ENCODE measurements at regions not wholly inside any gene's neighbourhood (a gene's known extent, or its start where the extent isn't known, plus 50 kb on each side); places are given as distances from the start of the nearest gene placed in this dataset.

DNA sequence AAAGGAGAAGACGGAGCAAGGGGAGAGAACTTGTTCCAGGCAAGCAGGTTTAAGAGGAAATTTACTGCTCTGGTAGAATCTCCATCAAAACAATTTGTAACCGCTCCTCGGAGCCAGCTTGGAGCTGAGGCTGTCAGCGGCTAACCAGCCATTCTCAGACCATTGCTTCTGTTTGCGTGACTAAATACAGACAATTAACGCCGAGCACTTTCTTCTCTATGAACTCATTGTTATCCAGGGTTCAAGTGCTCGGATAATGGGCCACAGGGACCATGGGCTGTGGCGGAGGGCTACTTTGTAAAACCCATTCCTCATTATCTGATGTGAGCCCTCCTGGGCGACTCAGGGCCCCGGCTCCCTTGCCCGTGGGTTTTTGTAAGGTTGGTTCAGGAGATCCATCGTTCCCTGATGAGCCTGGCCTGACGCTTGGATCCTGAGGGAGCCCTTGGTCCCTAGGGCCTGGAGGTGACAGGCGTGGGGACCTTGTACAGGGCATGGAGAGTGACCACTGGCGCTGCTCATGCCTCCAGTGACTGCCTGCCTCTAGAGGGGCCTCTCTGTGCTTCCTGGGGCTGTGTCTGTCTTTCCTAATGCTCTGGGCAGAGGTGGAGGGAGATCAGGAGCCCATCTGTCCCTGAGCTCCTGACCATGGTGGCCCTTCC is 61.5 kb upstream of the ZNF536 start:
- no peak overlapping the region for H3K27ac ChIP-seq (ENCODE audit: low read depth, low read length)
- ChIA-PET CTCF (ENCODE audit: partially characterized antibody) (no interaction called here), POLR2A (ENCODE audit: partially characterized antibody) (no interaction called here)
- Mint-ChIP-seq H3K4me3 (no peak overlapping the region), H3K9me3 (peaks cover 0 to 8% (median 0%) of the 10 kb centered on the region in 8 donors), H3K4me1 (no peaks in the 10 kb centered on the region), H3K36me3 (no peaks in the 10 kb centered on the region), H3K27ac (no peak overlapping the region), H3K27me3 (peaks cover 0 to 2% of the 10 kb centered on the region in 2 donors)
- H3K27me3 ChIP-seq (ENCODE audit: insufficient read depth, low read length) = no peaks in the 10 kb centered on the region
- H3K9me3 ChIP-seq (ENCODE audit: control insufficient read depth in 1 of 2, low read length in 2 of 2) = no peaks in the 10 kb centered on the region
- no peak overlapping the region for H3K4me3 ChIP-seq (ENCODE audit: low read length in 2 of 2)
- H3K36me3 ChIP-seq (ENCODE audit: insufficient read depth, low read length) = no peaks in the 10 kb centered on the region
- DNase-seq = no peak
- H3K4me1 ChIP-seq (ENCODE audit: insufficient read depth, low read length) = no peaks in the 10 kb centered on the region
- intact Hi-C loops (cut with micrococcal nuclease) = no loop called here

DNA sequence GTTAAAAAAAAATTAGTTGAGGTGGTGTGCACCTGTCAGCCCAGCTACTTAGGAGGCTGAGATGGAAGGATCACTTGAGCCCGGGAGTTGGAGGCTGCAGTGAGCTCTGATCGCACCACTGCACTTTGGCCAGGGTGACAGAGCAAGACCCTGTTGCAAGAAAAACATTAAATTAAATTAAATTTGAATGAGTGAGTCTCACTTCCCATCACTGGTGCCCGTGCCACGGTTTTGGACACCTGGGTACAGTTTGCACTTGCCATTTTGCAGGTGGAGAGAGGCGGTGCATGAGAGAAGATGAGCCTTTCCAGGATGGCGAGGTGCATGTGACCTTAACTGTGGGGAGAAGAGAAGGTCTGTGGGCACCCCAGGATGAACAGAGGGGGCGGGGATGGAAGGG is 60.3 kb upstream of the ZNF536 start:
- no peak for DNase-seq
- H3K9me3 ChIP-seq (ENCODE audit: control insufficient read depth in 1 of 2, low read length in 2 of 2) = no peaks in the 10 kb centered on the region
- Mint-ChIP-seq H3K4me1 (no peaks in the 10 kb centered on the region), H3K4me3 (no peak overlapping the region), H3K9me3 (peaks cover 0 to 13% (median 1%) of the 10 kb centered on the region in 8 donors), H3K27me3 (no peaks in the 10 kb centered on the region), H3K36me3 (no peaks in the 10 kb centered on the region), H3K27ac (no peak overlapping the region)
- H3K27ac ChIP-seq (ENCODE audit: low read depth, low read length) = no peak overlapping the region
- no peaks in the 10 kb centered on the region for H3K4me1 ChIP-seq (ENCODE audit: insufficient read depth, low read length)
- H3K4me3 ChIP-seq (ENCODE audit: low read length in 2 of 2) = no peak overlapping the region
- H3K27me3 ChIP-seq (ENCODE audit: insufficient read depth, low read length) = no peaks in the 10 kb centered on the region
- CTCF ChIA-PET (ENCODE audit: partially characterized antibody) = no interaction called here
- H3K36me3 ChIP-seq (ENCODE audit: insufficient read depth, low read length) = no peaks in the 10 kb centered on the region
- POLR2A ChIA-PET (ENCODE audit: partially characterized antibody) = no interaction called here
- intact Hi-C loops (cut with micrococcal nuclease) = no loop called here

DNA sequence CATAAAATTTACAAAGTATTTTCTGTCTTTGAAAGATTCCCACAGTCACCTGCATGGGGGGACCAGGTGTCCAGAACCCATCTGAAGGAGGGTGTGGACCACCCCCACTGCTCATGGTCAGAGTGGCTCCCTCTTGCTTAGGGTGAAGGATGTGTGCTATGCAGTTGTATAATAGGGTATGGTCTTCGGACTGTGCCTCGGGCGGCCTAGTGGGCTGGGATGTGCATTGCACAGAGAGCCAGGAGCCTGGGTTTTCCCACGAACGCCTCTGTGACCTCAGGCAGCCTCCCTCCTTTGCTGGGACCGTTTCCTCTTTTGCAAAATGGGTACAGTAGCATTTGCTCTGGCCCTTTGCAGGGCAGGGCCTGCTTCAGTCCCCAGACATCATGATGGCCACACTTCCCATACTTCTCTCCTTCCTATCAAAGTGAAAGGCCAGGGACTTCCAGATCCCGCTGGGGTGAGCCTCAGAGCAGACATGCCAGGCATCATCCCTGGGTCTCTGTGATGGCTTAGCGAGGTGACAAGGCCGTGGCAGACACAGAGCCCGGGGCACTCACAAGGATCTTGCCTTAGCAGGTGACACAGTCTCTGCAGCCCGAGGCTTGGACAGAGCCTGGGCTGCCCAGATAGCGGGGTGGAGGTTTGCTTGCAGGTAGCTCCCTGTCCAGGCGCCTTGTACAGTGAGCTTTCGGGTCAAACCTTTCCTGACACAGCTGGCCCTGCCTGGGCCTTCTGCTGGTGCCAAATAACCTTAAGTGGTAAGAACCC is 59.4 kb upstream of the ZNF536 start:
- intact Hi-C loops (cut with micrococcal nuclease) = no loop called here
- H3K27me3 Mint-ChIP-seq = no peaks in the 10 kb centered on the region
- POLR2A ChIA-PET (ENCODE audit: partially characterized antibody) = no interaction called here

DNA sequence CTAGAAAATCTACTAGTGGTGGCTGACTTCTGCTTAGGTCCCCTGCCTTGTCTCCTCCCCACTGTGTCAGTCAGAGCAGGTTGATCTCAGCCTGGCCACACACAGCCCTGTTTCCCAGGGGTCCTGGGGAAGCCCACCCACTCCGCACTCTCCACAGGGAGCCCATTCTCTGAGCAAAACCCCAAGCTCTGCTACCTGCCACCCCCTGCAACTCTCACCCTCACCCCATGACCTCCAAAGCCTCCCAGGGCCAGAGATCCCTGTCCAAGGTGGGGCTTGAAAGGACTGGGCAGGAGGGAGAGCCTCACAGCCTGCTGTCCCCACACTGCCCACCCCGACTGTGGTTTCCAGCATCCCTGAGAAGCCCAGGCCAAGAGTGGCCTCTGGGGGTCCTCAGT is 58.8 kb upstream of the ZNF536 start:
- intact Hi-C loops (cut with micrococcal nuclease) = no loop called here
- no peak overlapping the region for H3K27ac Mint-ChIP-seq
- Histone ChIP-seq H3K36me3 (ENCODE audit: insufficient read depth, low read length) (no peaks in the 10 kb centered on the region), H3K4me3 (ENCODE audit: low read length in 2 of 2) (no peak overlapping the region), H3K27ac (ENCODE audit: low read depth, low read length) (no peak overlapping the region), H3K27me3 (ENCODE audit: insufficient read depth, low read length) (no peaks in the 10 kb centered on the region), H3K9me3 (ENCODE audit: control insufficient read depth in 1 of 2, low read length in 2 of 2) (no peaks in the 10 kb centered on the region), H3K4me1 (ENCODE audit: insufficient read depth, low read length) (no peaks in the 10 kb centered on the region)
- POLR2A ChIA-PET (ENCODE audit: partially characterized antibody) = no interaction called here
- no peaks in the 10 kb centered on the region for H3K4me1 Mint-ChIP-seq
- H3K27me3 Mint-ChIP-seq = no peaks in the 10 kb centered on the region
- no peak overlapping the region for H3K4me3 Mint-ChIP-seq
- CTCF ChIA-PET (ENCODE audit: partially characterized antibody) = no interaction called here
- H3K36me3 Mint-ChIP-seq = no peaks in the 10 kb centered on the region
- no peak for DNase-seq
- H3K9me3 Mint-ChIP-seq = peaks cover 0 to 11% (median 1%) of the 10 kb centered on the region in 8 donors

More for the DNA sequence above, 59.4 kb upstream of the ZNF536 start:
- H3K4me3 ChIP-seq (ENCODE audit: low read length in 2 of 2) = no peak overlapping the region
- no peak overlapping the region for H3K4me3 Mint-ChIP-seq
- DNase-seq = no peak
- H3K27ac Mint-ChIP-seq = no peak overlapping the region
- no peak overlapping the region for H3K27ac ChIP-seq (ENCODE audit: low read depth, low read length)
- CTCF ChIA-PET (ENCODE audit: partially characterized antibody) = no interaction called here
- no peaks in the 10 kb centered on the region for H3K4me1 ChIP-seq (ENCODE audit: insufficient read depth, low read length)
- H3K9me3 Mint-ChIP-seq = peaks cover 0 to 13% (median 1%) of the 10 kb centered on the region in 8 donors
- H3K27me3 ChIP-seq (ENCODE audit: insufficient read depth, low read length) = no peaks in the 10 kb centered on the region
- no peaks in the 10 kb centered on the region for H3K36me3 Mint-ChIP-seq
- H3K9me3 ChIP-seq (ENCODE audit: control insufficient read depth in 1 of 2, low read length in 2 of 2) = no peaks in the 10 kb centered on the region
- no peaks in the 10 kb centered on the region for H3K36me3 ChIP-seq (ENCODE audit: insufficient read depth, low read length)
- H3K4me1 Mint-ChIP-seq = no peaks in the 10 kb centered on the region

DNA sequence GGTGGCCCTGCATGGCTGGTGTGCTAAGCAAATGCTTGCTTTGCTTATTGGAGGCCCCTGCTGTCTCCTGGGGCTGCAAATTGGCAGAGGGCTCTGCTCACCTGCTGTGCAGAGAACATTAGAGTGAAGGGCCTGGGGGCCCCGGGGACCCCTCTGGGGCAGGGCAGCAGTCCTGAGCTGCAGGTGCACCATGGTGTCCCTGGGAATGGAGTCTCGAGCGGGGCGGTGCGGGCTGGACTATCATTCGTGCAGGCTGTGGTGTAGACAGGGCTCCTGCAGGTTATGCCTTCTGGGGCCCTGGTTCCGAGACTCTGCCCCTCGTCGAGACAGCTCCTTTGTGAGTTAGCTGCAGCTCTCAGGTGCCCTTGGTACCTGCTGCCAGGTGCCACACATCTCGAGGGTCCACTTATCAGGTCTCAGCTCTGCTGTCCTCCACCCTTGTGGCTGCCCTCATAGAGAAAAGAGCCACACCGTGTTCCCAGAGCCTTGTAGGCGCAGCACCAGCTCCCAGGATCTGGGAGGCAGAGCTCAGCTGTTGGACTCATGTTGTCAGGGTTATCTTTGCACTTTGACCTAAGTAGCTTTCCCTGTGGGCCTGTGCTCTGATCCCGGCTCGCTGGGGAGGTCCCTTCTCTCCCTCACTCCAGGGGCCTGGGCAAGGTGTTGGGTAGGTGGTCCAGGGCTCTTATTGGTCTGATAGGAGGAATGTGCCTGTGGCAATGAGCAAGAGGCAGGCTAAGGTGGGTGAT is 58.0 kb upstream of the ZNF536 start:
- Mint-ChIP-seq H3K27me3 (no peaks in the 10 kb centered on the region), H3K4me3 (no peak overlapping the region), H3K9me3 (peaks cover 0 to 11% (median 1%) of the 10 kb centered on the region in 8 donors), H3K4me1 (no peaks in the 10 kb centered on the region), H3K27ac (no peak overlapping the region), H3K36me3 (no peaks in the 10 kb centered on the region)
- no peaks in the 10 kb centered on the region for H3K9me3 ChIP-seq (ENCODE audit: control insufficient read depth in 1 of 2, low read length in 2 of 2)
- ChIA-PET CTCF (ENCODE audit: partially characterized antibody) (no interaction called here), POLR2A (ENCODE audit: partially characterized antibody) (no interaction called here)
- H3K27ac ChIP-seq (ENCODE audit: low read depth, low read length) = no peak overlapping the region
- H3K36me3 ChIP-seq (ENCODE audit: insufficient read depth, low read length) = no peaks in the 10 kb centered on the region
- intact Hi-C loops (cut with micrococcal nuclease) = no loop called here
- no peaks in the 10 kb centered on the region for H3K27me3 ChIP-seq (ENCODE audit: insufficient read depth, low read length)
- no peak overlapping the region for H3K4me3 ChIP-seq (ENCODE audit: low read length in 2 of 2)
- DNase-seq = no peak
- H3K4me1 ChIP-seq (ENCODE audit: insufficient read depth, low read length) = no peaks in the 10 kb centered on the region

DNA sequence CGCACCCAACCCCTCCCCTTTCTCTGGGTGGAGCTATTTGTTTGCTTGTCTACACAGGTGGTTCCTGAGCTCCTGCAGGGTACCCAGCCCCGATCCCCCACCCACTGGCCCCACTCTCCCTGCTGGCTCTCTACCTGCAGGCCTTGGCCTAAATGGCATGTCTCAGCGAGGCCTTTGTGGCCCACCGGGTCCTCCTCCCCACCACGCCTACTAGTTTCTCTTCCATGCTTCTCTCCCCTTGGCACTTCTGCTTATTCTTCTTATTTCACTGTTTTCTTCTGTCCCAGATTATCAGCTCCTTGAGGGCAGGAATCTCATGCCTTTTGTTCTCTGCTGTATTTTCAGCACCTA is 57.4 kb upstream of the ZNF536 start:
- Histone ChIP-seq H3K36me3 (ENCODE audit: insufficient read depth, low read length) (no peaks in the 10 kb centered on the region), H3K9me3 (ENCODE audit: control insufficient read depth in 1 of 2, low read length in 2 of 2) (no peaks in the 10 kb centered on the region), H3K27ac (ENCODE audit: low read depth, low read length) (no peak overlapping the region), H3K4me1 (ENCODE audit: insufficient read depth, low read length) (no peaks in the 10 kb centered on the region), H3K4me3 (ENCODE audit: low read length in 2 of 2) (no peak overlapping the region), H3K27me3 (ENCODE audit: insufficient read depth, low read length) (no peaks in the 10 kb centered on the region)
- POLR2A ChIA-PET (ENCODE audit: partially characterized antibody) = no interaction called here
- Mint-ChIP-seq H3K4me1 (no peaks in the 10 kb centered on the region), H3K27me3 (no peaks in the 10 kb centered on the region), H3K9me3 (peaks cover 0 to 11% (median 1%) of the 10 kb centered on the region in 8 donors), H3K36me3 (no peaks in the 10 kb centered on the region), H3K4me3 (no peak overlapping the region), H3K27ac (no peak overlapping the region)
- intact Hi-C loops (cut with micrococcal nuclease) = no loop called here
- DNase-seq = no peak
- CTCF ChIA-PET (ENCODE audit: partially characterized antibody) = no interaction called here

DNA sequence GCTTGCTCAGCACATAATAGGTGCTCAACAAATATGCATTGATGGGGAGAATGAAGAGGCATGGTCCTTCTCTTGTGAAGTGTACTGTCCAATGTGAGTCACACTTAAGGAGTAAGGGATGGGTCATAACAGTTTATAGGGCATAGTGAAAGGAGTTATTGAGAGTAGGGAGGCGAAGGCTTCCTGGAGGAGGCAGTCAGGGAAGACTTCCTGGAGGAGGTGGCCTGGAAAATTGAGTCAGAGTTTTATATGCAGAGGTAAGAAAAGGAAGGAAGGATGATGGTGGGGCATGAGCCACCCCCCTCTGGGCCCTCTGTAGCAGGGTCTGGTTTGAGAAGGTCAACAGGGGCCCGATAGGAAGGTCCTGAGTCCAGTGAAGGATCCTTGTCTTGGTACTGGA is 57.0 kb upstream of the ZNF536 start:
- intact Hi-C loops (cut with micrococcal nuclease) = no loop called here
- Mint-ChIP-seq H3K36me3 (no peaks in the 10 kb centered on the region), H3K27ac (no peak overlapping the region), H3K4me1 (no peaks in the 10 kb centered on the region), H3K9me3 (peaks cover 0 to 11% (median 1%) of the 10 kb centered on the region in 8 donors), H3K27me3 (no peaks in the 10 kb centered on the region), H3K4me3 (no peak overlapping the region)
- ChIA-PET POLR2A (ENCODE audit: partially characterized antibody) (no interaction called here), CTCF (ENCODE audit: partially characterized antibody) (no interaction called here)
- Histone ChIP-seq H3K27me3 (ENCODE audit: insufficient read depth, low read length) (no peaks in the 10 kb centered on the region), H3K27ac (ENCODE audit: low read depth, low read length) (no peak overlapping the region), H3K36me3 (ENCODE audit: insufficient read depth, low read length) (no peaks in the 10 kb centered on the region), H3K9me3 (ENCODE audit: control insufficient read depth in 1 of 2, low read length in 2 of 2) (no peaks in the 10 kb centered on the region), H3K4me1 (ENCODE audit: insufficient read depth, low read length) (no peaks in the 10 kb centered on the region), H3K4me3 (ENCODE audit: low read length in 2 of 2) (no peak overlapping the region)
- no peak for DNase-seq

Measured in CD4-positive, alpha-beta memory T cell (primary cell).